ENCODE measurements at regions not wholly inside any gene's neighbourhood (a gene's known extent, or its start where the extent isn't known, plus 50 kb on each side); places are given as distances from the start of the nearest gene placed in this dataset.

GRCh38 chr2:4246364-4247131 is 543.2 kb downstream of the DCDC2C start:
- no peak for DNase-seq (ENCODE audit: extremely low read depth, low read depth)
- no peak overlapping the region for H3K4me3 ChIP-seq (replicated peaks; ENCODE audit: low read depth, low read length)
- no peak for TF ChIP-seq CTCF (IDR thresholded peaks at IDR 0.05; ENCODE audit: low read depth, low read length, missing control alignments)

DNA sequence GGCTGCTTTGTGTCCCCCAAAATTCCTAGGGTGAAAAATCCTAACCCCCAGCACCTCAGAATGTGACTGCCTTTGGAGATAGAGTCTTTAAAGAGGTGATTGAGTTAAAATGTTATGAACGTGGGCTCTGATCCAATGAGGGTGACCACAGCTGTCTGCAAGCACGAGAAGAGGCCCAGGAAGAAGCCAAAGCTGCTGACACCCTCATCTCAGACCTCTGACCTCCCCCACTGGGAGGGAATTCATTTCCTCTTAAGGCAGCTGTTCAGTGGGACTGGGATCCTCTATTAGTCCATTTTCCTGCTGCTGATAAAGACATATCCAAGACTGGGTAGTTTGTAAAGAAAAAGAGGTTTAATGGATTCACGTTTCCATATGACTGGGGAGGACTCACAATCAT is 544.4 kb downstream of the DCDC2C start:
- no peak overlapping the region for H3K4me3 ChIP-seq (replicated peaks; ENCODE audit: low read depth, low read length)
- TF ChIP-seq CTCF (IDR thresholded peaks at IDR 0.05; ENCODE audit: low read depth, low read length, missing control alignments): no peak
- no peak for DNase-seq (ENCODE audit: extremely low read depth, low read depth)

- no peak for TF ChIP-seq CTCF (IDR thresholded peaks at IDR 0.05; ENCODE audit: low read depth, low read length, missing control alignments)
- no peak overlapping the region for H3K4me3 ChIP-seq (replicated peaks; ENCODE audit: low read depth, low read length)
- DNase-seq (ENCODE audit: extremely low read depth, low read depth): no peak
Observed at GRCh38 chr2:4255491-4255890, 552.1 kb downstream of the DCDC2C start.

- DNase-seq (ENCODE audit: extremely low read depth, low read depth): no peak
Observed at GRCh38 chr2:4256351-4256750, 553.0 kb downstream of the DCDC2C start.

DNA sequence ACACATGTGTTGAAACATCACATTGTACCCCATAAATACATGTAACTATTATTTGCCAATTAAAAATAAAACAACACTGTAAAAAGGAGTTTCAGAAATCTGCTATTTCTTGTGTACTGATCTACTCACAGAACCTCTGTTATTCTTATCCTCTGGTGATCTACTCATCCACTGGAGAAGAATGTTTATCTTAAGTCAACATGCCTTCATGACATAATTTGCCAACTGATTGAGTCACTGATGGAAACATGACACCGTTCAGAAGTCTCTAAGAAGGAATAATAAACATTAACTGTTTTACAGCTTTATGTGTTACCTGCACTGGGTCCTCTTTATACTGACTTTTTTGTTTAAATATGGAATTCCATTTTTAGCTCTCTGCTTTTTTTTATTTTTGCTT is 555.2 kb downstream of the DCDC2C start:
- no peak for DNase-seq (ENCODE audit: extremely low read depth, low read depth)
- no peak overlapping the region for H3K4me3 ChIP-seq (replicated peaks; ENCODE audit: low read depth, low read length)
- TF ChIP-seq CTCF (IDR thresholded peaks at IDR 0.05; ENCODE audit: low read depth, low read length, missing control alignments): no peak

More at GRCh38 chr2:4256351-4256750, 553.0 kb downstream of the DCDC2C start:
- no peak overlapping the region for H3K4me3 ChIP-seq (replicated peaks; ENCODE audit: low read depth, low read length)
- no peak for TF ChIP-seq CTCF (IDR thresholded peaks at IDR 0.05; ENCODE audit: low read depth, low read length, missing control alignments)

DNA sequence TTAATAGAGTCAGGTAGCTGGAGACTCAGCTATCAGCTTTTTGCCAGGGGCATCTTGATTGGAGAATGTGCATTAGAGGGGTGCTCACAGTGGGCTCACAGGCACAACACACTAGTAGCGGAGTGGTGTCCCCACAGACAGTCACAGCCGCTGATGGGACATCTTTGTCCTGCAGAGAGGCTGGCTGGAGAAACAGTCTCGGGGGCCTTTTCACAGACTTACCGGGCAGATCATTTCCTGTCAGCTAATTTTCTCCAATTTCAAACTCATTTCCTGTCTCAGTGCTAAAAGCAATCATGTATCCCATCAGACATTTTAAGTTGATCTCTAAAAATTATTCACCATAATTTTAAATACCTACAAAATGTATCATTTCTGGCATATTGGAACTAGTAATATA is 562.6 kb downstream of the DCDC2C start:
- TF ChIP-seq CTCF (IDR thresholded peaks at IDR 0.05; ENCODE audit: low read depth, low read length, missing control alignments): no peak
- no peak for DNase-seq (ENCODE audit: extremely low read depth, low read depth)
- H3K4me3 ChIP-seq (replicated peaks; ENCODE audit: low read depth, low read length): no peak overlapping the region

DNA sequence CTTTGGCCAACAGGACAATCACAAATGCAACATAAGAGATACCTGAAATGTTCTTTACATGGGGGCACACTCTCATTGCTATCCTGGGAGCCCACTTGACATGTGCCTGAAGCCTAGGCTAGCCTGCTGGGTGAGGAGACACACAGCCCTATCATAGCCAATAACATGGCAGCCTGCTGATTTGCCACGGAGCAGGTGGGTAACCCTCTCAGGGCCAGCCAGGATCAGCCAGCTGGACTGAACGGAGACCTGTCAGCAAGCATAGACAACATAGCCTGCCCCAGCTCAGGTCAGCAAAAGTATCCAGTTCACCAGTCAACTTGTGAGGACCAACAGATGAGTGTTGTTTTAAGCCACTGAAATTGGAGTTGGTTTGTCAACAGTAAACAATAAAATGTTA is 566.5 kb downstream of the DCDC2C start:
- no peak for DNase-seq (ENCODE audit: extremely low read depth, low read depth)
- no peak for TF ChIP-seq CTCF (IDR thresholded peaks at IDR 0.05; ENCODE audit: low read depth, low read length, missing control alignments)
- H3K4me3 ChIP-seq (replicated peaks; ENCODE audit: low read depth, low read length): no peak overlapping the region

All from HFF-Myc (cell line).